HG02623 (cell line): ENCODE measurements at regions not wholly inside any gene's neighbourhood (a gene's known extent, or its start where the extent isn't known, plus 50 kb on each side); places are given as distances from the start of the nearest gene placed in this dataset.
A peak's percentile ranks its signal among the peaks of the same experiment; 100 is the strongest.

ENCODE experiments used
- ATAC-seq: cut with Tn5 transposase; IDR thresholded peaks from one replicate; pipeline ENCODE4 v1.9.1; 2021; ENCODE audit warnings: moderate library complexity; ENCODE audit not compliant: unreplicated experiment

DNA sequence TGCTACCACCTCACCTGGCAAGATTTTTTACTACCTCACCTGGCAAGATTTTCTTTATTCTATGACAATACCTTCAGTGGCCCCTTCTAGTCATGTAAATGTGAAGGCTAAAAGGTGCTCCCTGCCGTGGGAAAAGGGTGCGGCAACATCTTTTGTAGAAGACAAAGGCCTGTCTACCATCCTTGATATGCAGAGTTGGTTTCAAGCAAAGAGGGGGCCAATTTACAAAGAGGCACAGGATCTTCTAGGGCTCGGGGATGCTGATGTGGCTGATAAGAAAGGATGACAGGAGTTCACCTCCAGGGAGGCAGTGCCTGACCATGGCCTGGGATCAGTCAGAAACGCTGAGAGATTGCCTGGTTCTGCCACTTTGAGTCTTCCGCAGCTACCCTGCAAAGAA is 165.4 kb upstream of the SLC1A4 start:
- no peak for ATAC-seq

DNA sequence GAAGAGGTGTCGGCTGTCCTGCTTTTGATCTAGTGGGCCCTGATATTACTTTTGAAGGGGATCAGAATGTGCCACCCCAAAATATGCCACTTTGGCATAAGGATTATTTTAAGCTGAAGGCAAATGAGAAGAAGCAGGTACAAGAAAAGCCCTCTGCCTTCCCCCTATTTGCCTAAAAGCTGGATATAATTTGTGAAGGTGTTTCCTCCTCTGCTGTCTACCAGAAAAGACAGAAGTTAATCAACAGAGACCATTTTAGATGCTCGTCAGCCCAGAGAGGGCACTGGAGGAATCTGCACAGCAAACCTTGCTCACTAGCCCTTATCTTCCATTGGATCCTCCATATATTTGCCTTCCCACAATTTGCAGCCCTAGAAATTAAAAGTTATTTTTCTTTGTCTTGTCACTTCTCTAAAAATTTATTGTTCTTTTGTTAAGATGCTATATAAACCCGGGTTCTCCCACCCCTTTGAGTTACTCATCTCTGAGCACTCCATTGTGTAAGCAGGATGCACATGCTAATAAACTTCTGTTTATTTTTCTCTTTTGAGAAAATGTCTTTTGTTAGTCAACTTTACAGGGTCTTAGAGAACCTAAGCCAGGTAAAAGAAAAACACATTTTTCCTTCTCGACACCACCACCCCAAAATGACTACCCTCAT is 163.2 kb upstream of the SLC1A4 start:
- ATAC-seq, result no peak

DNA sequence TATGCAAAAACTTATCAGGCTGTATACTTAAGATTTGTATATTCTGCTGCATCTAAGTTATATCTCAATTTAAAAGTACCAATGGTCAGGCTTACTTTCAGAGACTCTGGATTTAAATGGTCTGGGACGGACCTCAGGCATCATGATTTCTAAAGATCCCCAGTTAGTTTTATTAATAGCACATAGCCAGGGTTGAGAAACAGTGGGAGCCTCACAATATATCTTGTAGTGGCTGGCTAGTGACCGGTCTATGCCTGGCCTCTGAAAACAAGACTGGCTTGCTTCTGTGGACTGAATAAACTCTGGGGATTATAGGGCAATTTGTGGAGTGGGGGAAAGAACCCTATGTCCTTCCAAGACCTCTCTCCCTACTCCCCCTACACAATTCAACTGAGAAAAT is 162.5 kb upstream of the SLC1A4 start:
- no peak for ATAC-seq

DNA sequence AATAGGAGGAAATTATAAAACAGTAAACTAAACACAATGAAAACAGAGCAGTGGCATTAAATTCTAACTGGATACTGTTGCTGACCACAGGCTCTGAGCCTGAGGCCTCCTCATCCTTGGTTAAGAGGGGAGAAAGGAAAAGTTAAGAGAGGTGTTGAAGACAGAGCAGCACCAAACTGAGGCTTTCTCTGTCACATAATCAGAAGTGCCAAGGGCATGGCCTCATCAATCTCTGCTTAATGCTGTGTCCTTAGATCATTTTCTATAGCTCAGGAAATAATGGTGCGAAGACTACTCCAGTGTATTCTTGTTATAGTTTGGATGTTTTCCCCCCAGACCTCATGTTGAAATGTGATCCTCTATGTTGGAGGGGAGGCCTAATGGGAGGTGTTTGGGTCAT is 160.9 kb upstream of the SLC1A4 start:
- no peak for ATAC-seq

DNA sequence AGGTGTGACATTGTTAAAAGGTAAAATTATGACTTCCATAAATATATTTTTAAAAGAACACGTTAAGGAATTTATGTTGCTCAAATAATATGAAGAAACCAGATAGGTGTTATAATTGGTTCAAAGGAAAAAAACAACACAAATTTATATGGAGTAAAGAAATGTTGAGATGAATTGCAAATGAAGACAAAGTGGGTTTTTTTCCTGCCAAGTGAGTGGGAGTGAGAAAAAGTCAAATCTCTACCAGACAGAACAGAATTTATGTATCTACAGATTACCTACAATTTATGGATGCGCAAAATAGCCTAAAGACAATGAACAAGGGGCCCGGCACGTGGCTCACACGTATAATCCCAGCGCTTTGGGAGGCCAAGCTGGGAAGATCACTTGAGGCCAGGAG is 159.7 kb upstream of the SLC1A4 start:
- no peak for ATAC-seq

DNA sequence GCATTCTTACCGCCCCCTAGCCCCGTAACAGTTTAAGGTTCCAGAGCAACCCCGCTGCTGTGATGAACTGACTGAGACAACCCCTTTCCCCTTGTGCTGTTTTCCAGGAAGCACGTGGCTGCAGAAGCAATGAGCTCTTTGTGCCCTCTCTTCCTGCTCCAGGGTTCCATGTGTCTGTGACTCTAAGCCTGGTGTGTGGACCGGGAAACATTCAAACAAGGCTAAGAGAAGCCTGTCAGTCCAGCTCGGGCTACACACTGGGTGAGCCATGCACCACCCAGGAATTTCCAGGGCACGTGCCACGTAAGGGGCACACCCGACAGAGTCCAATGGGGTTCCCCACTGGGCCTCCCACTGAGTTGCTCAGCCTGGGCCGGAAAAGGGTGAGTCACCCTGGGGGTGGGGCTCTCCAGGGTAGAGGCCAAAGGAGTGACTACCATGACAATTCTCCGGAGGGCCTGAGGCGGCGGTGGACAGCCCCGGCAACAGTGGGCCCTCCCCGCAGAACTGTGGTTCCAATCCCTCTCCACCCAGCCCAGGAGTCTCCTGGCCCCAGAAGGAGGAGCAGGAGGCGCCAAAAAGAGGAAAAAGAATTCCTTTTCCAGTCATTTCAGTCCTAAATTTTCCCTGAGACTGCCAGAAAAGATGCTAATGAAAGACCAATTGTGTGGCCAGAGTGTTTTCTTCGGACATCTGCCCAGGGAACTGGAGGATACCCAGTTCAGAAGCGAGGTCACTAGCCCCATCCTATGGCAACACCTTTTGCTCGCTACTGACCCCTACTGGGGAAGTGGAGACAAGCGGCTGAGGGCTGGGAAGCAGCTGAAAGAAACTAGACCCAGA is 157.8 kb upstream of the SLC1A4 start:
- peak; percentile 80 for ATAC-seq

DNA sequence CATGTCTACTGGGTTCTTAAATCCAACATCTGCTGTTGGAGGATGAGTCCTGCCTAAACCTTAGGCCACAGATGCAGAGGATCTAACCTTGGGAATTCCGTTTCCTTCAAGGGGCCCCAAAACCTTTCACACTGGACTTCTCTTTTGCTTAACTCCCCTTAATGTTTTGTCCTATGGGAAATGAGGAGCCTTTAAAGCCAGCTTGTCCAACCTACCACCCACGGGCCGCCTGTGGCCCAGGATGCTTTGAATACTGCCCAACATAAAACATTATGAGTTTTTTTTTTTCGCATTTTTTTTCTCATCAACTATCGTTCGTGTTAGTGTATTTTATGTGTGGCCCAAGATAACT is 157.2 kb upstream of the SLC1A4 start:
- no peak for ATAC-seq

DNA sequence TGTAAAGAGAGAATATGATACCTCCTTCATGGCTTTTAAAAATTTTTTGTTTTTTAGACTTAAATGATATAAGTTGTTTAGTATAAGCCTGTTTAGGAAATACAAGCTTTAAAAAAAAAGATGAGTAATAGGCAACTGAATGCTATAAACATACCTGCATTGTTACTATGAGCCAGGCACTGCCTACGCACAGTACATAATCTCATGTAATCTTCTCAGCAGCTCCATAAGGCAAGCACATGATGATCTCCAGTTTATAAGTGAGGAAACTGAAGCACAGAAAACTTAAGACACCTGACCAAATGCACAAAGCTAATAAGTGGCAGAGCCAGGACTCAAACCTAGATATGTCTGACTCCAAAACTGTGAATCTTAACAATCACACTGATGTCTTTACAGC is 156.3 kb upstream of the SLC1A4 start:
- no peak for ATAC-seq

DNA sequence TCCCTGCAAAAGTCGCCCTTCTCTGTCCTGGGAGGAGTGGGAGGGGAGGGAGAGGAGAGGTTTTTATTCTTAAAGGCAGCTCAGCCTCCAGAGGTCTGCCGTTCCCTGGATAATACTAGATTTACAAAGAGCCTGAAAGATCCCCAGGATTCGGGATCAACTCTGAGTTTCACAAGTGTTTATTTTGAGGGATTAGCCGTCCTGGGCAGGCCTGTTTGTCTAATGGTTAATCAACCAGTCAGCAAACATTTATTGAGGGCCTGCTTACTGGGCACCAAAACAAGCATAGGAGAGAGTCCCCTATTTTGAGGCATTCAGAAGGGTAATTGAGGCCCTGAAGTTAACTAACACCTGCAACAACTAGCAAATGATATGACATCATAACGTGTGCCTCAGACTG is 152.6 kb upstream of the SLC1A4 start:
- ATAC-seq, result no peak

DNA sequence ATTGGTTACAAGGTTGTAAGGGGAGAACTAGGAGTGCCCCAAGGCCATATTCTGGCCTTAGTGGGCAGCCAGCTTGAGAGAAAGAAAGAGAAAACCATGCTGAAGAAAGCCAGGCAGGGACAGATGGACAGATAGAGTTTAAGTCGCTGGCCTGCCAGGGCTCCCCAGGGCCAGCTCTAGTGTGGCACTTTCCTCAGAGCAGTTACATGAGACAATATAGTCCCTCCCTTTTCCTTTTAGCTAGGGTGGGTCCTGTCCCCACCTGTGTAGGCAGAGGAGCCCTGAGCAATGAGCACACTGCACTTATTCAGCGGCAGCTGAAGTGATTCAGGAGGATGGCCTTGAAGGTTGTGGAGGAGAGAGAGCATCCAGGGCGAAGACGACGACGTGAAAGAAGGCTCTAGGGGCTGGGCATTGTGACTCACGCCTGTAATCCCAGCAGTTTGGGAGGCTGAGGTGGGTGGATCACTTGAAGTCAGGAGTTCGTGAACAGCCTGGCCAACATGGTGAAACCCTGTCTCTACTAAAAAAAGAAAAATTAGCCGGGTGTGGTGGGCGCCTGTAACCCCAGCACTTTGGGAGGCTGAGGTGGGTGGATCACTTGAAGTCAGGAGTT is 152.0 kb upstream of the SLC1A4 start:
- ATAC-seq, result no peak

DNA sequence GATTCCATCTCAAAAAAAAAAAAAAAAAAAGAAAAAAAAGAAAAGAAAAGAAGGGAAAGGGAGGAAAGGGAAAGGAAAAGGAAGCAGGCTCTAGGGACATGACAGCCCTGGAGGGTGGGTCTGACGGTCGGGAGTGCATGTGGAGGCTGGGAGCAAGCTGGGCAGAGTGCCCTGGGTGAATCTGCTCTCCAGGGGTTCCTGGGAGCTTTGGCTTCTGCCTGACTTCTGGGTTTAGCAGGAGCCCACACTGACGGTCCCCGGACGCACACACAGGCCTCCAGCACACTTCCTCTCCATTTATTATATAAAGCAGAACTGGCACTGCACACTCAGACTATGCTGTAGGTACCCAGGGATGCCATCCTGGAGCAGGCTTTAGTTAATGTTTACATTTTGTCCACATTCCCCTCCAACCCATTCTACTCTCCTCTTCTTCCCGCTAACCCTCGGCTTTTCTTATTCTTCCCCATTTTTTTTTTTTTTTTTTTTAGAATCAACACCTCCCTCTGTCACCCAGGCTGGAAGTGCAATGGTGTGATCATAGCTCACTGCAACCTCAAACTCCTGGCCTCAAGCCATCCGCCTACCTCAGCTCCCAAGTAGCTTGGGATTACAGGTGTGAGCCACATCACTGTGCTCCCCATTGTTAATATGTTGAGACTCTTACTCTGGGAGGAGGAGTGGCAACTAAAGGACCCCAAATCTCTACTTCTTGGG is 151.1 kb upstream of the SLC1A4 start:
- ATAC-seq, result no peak

DNA sequence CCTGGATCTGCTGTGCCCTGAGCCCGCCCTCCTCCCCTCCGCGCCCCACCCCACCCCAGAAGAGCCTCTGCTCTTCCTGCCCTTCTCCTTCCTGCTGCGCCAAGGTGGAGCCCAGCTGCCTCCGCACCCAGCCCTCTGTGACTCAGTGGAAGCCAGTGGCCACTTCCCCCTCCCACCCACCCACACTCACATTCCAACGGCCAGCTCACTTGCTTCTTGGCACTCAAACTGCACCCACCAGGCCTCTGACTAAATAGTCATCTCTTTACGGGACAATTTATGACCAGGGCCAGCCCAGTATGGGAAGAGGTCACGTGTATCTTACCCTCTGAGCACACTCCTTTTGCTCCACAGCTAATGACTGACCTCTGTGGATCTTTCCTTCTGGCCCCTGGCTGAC is 150.4 kb upstream of the SLC1A4 start:
- no peak for ATAC-seq

DNA sequence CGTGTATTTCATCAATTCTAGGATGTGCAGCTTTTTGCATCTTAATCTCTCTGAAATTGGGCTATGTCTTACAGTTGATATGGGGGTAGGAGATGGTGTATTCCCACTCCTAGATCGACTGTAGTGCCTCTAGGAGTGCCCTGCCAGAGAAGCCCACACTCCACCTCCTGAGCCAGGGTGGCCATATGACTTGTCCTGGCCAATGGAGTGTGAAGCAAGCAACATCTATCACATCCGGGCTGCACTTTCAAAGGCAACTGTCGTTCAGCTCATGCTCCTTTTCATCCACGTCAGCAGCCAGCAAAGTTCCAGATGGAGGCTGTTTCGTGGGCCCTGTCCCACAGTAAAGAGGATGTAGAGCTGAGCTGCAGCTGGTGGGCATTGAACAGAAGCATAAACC is 149.4 kb upstream of the SLC1A4 start:
- ATAC-seq, result peak; percentile 87

DNA sequence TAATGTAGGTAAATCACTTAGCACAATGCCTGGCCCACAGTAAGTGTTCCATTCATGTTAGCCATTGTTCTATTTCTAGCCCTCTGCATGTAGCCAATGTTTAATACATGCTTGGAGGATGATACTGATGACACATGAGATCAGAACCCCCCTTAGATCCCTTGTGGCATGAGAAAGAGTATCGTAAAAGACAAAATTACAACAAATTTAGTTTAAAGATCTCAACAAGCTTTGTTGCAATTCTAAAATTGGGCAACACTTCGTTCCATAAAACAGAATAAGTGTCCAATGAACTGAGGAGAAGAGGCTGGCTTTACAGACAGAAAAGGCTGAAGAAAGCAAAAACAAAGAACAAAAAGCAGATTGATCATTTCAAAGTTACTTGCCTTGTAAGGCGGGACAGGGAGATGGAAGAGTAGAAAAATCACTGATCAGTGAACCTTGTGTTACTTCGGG is 148.7 kb upstream of the SLC1A4 start:
- ATAC-seq, result no peak

DNA sequence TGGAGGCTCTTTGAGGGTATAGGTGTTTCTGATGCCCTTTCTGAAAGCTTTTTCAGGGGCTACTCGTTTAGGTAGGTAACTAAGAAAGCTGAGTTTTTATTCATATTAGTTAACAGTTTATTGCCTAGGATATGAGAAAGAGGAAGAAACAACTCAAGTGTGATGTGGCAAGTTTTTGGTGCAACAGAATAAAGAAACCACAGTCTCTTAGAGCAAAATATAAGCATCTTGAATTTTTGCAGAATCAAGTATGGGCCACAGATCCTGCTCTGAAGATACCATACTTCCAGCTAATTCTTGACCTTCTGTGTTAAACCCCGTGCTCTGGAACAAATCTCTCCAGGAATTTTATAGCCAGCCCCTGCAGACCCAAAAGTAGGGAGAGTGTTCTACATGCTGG is 147.7 kb upstream of the SLC1A4 start:
- ATAC-seq, result no peak

DNA sequence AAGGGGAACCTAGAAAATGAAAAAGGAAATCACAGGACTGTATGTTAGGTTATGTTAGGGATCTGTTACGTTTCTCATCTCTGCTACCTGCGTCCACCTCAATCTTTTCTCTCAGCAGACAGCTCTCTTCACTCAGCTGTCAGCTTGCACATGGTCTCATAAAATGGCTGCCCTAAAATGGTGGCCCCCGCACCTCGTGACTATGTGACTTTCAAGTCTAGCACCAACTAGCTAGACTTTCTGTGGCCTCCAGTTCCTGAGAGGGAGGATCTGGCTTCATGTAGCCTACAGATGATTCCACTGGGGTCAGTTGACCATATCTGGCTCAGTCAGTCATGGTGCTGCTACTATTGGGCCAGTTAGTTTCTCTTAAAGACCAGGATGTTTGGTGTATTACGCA is 147.2 kb upstream of the SLC1A4 start:
- ATAC-seq, result no peak

DNA sequence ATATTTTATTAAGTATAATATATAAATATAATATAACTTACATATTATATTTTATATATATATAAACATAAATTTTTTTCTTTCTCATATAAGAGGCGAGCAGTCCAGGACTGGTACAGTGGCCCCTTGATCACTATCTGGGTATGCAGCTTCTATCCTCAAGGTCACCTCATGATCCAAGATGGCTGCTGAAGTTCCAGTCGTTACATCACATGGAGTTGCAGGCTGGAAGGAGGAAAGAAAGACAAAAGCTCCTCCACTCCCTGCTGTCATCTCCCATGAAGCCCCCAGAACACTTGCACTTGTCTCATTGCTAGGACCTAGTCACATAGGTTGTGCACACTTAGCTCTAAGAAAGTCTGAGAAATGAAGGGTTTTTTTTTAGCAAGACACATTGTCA is 145.1 kb upstream of the SLC1A4 start:
- no peak for ATAC-seq

DNA sequence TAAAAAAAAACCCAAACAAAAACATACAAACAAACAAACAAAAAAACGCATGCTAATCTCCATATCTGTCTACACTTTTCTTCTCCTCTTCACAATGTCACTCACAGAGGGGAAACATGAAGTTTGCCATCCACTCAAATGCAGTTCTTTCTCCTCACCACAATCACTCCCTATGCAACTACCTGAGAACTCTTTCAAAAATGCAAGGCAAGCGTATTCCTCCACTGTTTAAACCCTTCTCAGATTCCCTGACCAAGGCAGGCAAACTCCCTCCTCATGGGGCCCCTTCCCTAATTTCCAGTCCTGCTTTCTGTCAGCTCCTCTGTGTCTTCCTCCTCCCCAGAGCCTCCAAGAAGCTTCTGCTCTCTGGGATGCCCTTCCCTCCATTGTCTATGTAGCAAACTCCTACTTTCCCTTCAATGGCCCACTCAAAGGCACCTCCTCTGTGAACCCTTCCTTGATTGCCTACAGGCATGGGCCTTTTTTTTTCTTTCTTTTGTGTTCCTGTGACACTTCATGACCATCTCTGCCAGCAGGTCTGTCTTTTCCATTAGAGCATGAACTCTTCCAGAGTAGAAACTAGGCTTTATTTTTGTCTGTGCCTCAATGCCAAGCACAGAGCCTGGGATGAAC is 143.8 kb upstream of the SLC1A4 start:
- ATAC-seq, result no peak

DNA sequence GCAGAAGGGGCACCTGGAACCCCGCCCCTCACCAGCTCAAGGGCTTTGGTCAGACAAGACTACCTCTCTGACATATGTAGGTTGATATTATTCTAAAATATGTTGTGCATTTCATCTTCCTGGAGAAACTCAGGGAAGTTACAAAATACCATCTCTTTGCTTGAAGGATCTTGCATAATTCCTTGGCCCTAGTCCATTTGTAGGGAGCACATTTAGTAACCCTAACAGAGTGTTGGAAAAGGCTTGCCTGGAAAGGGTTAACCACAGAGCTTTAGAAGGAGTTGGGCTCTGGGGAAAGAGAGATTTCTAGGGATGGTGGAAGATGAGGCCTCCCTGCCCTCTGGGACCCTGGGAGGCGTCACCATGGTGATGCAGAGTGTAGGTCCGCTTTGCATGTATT is 143.0 kb upstream of the SLC1A4 start:
- ATAC-seq, result no peak

DNA sequence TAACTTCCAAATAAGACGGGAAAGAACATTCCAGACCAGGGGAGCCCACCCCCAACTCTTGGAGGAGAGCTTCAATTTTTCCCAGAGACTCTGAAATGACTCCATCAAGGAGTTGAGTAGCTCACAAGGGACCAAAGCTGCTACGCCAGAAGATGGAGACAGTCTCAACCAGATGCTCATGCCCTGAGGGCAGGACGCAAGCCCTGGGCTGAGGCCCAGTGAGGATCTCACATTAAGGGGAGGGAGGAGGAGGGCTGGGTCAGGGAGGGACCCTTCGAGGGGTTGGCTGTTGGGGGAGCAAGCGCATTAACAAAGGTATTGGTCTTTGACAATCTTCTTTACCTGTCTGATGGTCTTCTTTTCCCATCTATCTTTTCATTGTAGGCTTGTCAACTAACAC is 141.3 kb upstream of the SLC1A4 start:
- ATAC-seq, result no peak

DNA sequence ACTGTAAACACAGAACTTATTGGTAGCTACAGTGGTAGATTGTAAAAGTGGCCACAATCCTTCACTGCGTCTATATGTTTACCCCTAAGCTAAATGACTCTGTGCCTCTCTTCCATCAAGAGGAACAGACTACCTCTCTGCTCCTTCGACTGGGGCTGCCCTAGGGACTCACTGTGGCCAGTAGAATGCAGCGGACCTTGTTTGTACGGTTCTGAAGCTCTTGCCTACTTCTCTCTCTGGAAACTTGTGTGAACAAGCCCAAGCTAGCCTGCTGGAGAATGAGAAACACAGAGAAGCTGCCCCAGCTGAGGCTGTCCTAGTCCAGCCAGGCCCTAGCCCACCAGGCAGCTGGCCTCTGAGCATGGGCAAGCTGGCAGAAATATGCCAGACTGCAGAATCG is 140.8 kb upstream of the SLC1A4 start:
- no peak for ATAC-seq
